ENCODE measurements at regions not wholly inside any gene's neighbourhood (a gene's known extent, or its start where the extent isn't known, plus 50 kb on each side); places are given as distances from the start of the nearest gene placed in this dataset.
A peak's percentile ranks its signal among the peaks of the same experiment; 100 is the strongest.

GRCh38 chr12:97921979-97922722 lies 459.5 kb downstream of the RMST start:
- in situ Hi-C loops (cut with HindIII; ENCODE audit: low pct_unique_long_range_greater_than_20kb, low sequenced_read_pairs): no loop called here
- DNase-seq (ENCODE audit: low read depth in 1 of 2, low spot score in 1 of 2): no peak

GRCh38 chr12:97923546-97923945 lies 460.9 kb downstream of the RMST start:
- TF ChIP-seq JUND (IDR thresholded peaks at IDR 0.05; ENCODE audit: low read depth): no peak
- peak in 1 of 2 experiments; percentile 66 for DNase-seq (ENCODE audit: low read depth in 1 of 2, low spot score in 1 of 2)
- in situ Hi-C loops (cut with HindIII; ENCODE audit: low pct_unique_long_range_greater_than_20kb, low sequenced_read_pairs): no loop called here

More at GRCh38 chr12:97921979-97922722, 459.5 kb downstream of the RMST start:
- TF ChIP-seq JUND (IDR thresholded peaks at IDR 0.05; ENCODE audit: low read depth): no peak

GRCh38 chr12:97924122-97924521 lies 461.5 kb downstream of the RMST start:
- TF ChIP-seq JUND (IDR thresholded peaks at IDR 0.05; ENCODE audit: low read depth): no peak
- in situ Hi-C loops (cut with HindIII; ENCODE audit: low pct_unique_long_range_greater_than_20kb, low sequenced_read_pairs): no loop called here
- peak in 1 of 2 experiments; percentile 78 for DNase-seq (ENCODE audit: low read depth in 1 of 2, low spot score in 1 of 2)

- DNase-seq (ENCODE audit: low read depth in 1 of 2, low spot score in 1 of 2): no peak
- TF ChIP-seq JUND (IDR thresholded peaks at IDR 0.05; ENCODE audit: low read depth): no peak
- in situ Hi-C loops (cut with HindIII; ENCODE audit: low pct_unique_long_range_greater_than_20kb, low sequenced_read_pairs): no loop called here
These were observed 465.4 kb downstream of the RMST start for GRCh38 chr12:97927977-97928376.

DNA sequence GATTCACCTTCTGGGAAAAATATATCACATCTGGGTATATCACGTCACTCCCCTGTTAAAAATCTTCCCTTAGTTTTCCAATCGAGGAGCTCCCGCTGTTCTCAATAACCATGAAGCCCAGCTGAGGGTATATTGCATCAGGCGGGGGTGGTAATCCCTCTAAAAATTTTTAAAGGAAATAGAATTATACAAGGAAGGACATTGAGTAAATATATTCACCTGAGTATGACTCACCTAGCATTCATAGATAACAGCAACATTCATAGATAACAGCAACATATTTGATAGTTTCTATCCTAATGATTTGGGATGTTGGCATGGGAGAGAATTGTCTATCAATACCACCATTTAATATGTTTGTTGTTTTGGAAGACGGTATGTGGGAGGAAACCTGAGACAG lies 473.6 kb downstream of the RMST start:
- TF ChIP-seq JUND (IDR thresholded peaks at IDR 0.05; ENCODE audit: low read depth): no peak
- in situ Hi-C loops (cut with HindIII; ENCODE audit: low pct_unique_long_range_greater_than_20kb, low sequenced_read_pairs): no loop called here
- no peak for DNase-seq (ENCODE audit: low read depth in 1 of 2, low spot score in 1 of 2)

DNA sequence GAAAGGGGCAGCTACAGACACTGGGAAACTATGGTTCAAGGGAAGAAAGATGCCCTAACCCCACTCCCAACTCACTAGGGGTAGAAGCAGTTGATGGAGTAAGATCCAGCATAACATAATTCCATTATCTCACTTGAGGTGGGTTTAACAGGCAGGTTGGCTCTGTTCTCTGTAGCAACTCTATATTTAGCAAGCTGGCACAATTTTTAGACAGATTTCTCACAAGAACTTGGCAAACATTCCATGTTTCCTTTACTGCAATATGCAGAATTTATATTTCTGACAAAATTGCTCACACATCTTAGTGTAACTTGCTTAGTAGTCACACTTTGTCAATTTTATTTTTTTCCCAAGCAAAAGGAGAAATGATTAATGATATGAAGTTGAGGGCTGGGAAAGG lies 475.4 kb downstream of the RMST start:
- no peak for DNase-seq (ENCODE audit: low read depth in 1 of 2, low spot score in 1 of 2)
- no peak for TF ChIP-seq JUND (IDR thresholded peaks at IDR 0.05; ENCODE audit: low read depth)
- in situ Hi-C loops (cut with HindIII; ENCODE audit: low pct_unique_long_range_greater_than_20kb, low sequenced_read_pairs): no loop called here

GRCh38 chr12:97939156-97939555 lies 476.6 kb downstream of the RMST start:
- no peak for TF ChIP-seq JUND (IDR thresholded peaks at IDR 0.05; ENCODE audit: low read depth)
- in situ Hi-C loops (cut with HindIII; ENCODE audit: low pct_unique_long_range_greater_than_20kb, low sequenced_read_pairs): no loop called here
- peak in 1 of 2 experiments; percentile 19 for DNase-seq (ENCODE audit: low read depth in 1 of 2, low spot score in 1 of 2)

DNA sequence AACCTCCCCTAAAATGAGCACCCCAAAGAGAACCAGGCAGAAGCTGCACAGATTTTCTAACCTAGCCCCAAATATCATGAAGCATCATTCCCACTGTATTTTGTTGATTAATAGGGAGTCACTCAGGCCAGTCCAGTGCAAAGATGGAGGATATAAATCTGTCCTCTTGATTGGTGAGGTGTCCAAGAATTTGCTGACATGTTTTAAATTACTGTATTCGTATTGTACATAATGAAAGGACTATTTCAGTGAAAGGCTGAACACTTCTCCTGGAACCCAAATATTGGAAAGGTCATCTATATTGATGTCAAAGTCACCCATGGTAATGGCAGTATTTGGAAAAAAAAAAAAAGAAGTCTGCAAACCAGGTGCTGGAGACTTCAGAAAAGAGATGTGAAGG lies 477.5 kb downstream of the RMST start:
- TF ChIP-seq JUND (IDR thresholded peaks at IDR 0.05; ENCODE audit: low read depth): no peak
- in situ Hi-C loops (cut with HindIII; ENCODE audit: low pct_unique_long_range_greater_than_20kb, low sequenced_read_pairs): no loop called here
- DNase-seq (ENCODE audit: low read depth in 1 of 2, low spot score in 1 of 2): no peak

DNA sequence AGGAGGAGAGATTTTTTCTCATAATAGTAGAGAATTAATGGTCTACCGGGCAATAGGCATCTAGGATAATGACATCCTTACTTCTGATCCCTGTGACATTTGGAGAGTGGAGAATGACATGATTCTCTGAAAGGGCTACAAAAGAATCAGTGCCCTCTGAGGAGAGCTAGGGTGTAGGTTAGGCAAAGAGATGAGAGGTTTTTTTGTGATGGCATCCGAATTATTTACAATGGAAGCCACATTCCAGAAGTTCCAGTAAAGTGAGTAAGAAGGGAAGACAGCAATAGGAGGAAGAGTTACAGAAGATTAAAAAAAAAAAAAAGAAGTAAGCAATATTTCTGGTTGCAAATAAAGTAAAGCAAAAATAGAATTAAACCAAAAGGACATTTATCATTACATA lies 478.0 kb downstream of the RMST start:
- peak in 1 of 2 experiments; percentile 43 for DNase-seq (ENCODE audit: low read depth in 1 of 2, low spot score in 1 of 2)
- TF ChIP-seq JUND (IDR thresholded peaks at IDR 0.05; ENCODE audit: low read depth): no peak
- in situ Hi-C loops (cut with HindIII; ENCODE audit: low pct_unique_long_range_greater_than_20kb, low sequenced_read_pairs): no loop called here

GRCh38 chr12:97941686-97942354 lies 479.2 kb downstream of the RMST start:
- in situ Hi-C loops (cut with HindIII; ENCODE audit: low pct_unique_long_range_greater_than_20kb, low sequenced_read_pairs): no loop called here
- DNase-seq (ENCODE audit: low read depth in 1 of 2, low spot score in 1 of 2): no peak
- no peak for TF ChIP-seq JUND (IDR thresholded peaks at IDR 0.05; ENCODE audit: low read depth)

DNA sequence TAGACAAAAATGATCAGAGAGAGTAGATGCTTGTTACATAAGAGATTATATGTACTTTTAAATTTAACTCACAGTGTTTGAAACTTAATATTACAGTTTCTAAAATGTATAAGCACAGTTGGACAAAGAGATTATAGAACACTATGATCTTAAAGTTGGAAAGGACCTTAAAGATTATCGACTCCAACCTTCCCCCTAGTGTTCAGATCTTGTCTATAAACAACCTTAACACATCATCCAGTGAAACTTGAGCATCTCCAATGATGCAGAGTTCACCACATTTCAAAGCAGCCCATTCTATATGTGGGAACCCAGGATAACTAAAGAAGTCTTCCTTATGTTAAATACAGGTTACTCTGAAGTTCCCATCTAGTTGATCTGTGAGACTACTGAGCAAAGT lies 480.8 kb downstream of the RMST start:
- in situ Hi-C loops (cut with HindIII; ENCODE audit: low pct_unique_long_range_greater_than_20kb, low sequenced_read_pairs): no loop called here
- peak in 1 of 2 experiments; percentile 40 for DNase-seq (ENCODE audit: low read depth in 1 of 2, low spot score in 1 of 2)
- no peak for TF ChIP-seq JUND (IDR thresholded peaks at IDR 0.05; ENCODE audit: low read depth)

- in situ Hi-C loops (cut with HindIII; ENCODE audit: low pct_unique_long_range_greater_than_20kb, low sequenced_read_pairs): no loop called here
- no peak for TF ChIP-seq JUND (IDR thresholded peaks at IDR 0.05; ENCODE audit: low read depth)
- DNase-seq (ENCODE audit: low read depth in 1 of 2, low spot score in 1 of 2): no peak
These were observed 482.0 kb downstream of the RMST start for GRCh38 chr12:97944576-97944975.

DNA sequence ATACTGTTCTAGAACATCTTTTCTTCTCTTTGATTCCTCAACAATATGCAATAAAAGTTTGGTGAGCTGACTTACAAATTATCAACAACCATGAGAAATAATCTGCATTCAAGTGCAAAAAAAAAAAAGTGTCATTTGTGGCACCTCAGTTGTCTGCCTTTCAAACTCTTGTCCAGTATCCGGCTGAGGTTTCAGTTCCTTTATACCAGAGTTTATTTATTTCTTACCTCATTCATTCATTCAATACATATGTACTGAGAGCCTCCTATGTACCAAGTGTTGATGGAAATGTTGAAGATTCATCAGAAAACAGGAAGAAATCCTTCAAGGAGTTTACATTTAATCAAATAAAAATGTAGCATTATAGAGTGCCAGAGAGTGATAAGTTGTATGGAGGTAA lies 484.1 kb downstream of the RMST start:
- no peak for DNase-seq (ENCODE audit: low read depth in 1 of 2, low spot score in 1 of 2)
- in situ Hi-C loops (cut with HindIII; ENCODE audit: low pct_unique_long_range_greater_than_20kb, low sequenced_read_pairs): no loop called here

More for the DNA sequence above, 484.1 kb downstream of the RMST start:
- TF ChIP-seq JUND (IDR thresholded peaks at IDR 0.05; ENCODE audit: low read depth): no peak

All from T47D (cell line).